Subcutaneous abdominal adipose tissue (tissue), 5 donors: ENCODE measurements at regions not wholly inside any gene's neighbourhood (a gene's known extent, or its start where the extent isn't known, plus 50 kb on each side); places are given as distances from the start of the nearest gene placed in this dataset.

Source experiments
- H3K27ac ChIP-seq: one replicate; pipeline ENCODE4 v1.7.0; 2013; ENCODE audit warnings: low read depth, mild to moderate bottlenecking, inconsistent platforms, low read length, moderate library complexity
- H3K27me3 ChIP-seq, 5 donors: one replicate each; pipeline ENCODE4 v1.7.0; 2013; ENCODE audit warnings: low read length in 5 of 5, inconsistent platforms in 1 of 5; ENCODE audit not compliant: control insufficient read depth in 5 of 5, insufficient read depth in 4 of 5
- H3K36me3 ChIP-seq, 5 donors: one replicate each; pipeline ENCODE4 v1.7.0; 2013; ENCODE audit warnings: low read length in 5 of 5; ENCODE audit not compliant: control insufficient read depth in 5 of 5, insufficient read depth in 5 of 5
- H3K4me1 ChIP-seq, 5 donors: one replicate each; pipeline ENCODE4 v1.7.0; 2013; ENCODE audit warnings: low read length in 5 of 5, mild to moderate bottlenecking in 3 of 5, moderate library complexity in 1 of 5; ENCODE audit not compliant: control insufficient read depth in 5 of 5, insufficient read depth in 5 of 5
- H3K4me3 ChIP-seq, 5 donors: one replicate each; pipeline ENCODE4 v1.7.0; 2013; ENCODE audit warnings: low read length in 5 of 5, low read depth in 1 of 5
- H3K9ac ChIP-seq, 5 donors: one replicate each; pipeline ENCODE4 v1.7.0; 2013; ENCODE audit warnings: low read length in 5 of 5, mild to moderate bottlenecking in 4 of 5, moderate library complexity in 3 of 5
- H3K9me3 ChIP-seq, 5 donors: one replicate each; pipeline ENCODE4 v1.7.0; 2013; ENCODE audit warnings: low read length in 5 of 5; ENCODE audit not compliant: control insufficient read depth in 5 of 5
- donor health status: healthy.
- donor health status: healthy.
- donor health status: healthy.
- donor health status: healthy.
- donor health status: healthy.

- H3K4me1 ChIP-seq = no peaks in the 10 kb centered on the region
- H3K9me3 ChIP-seq = peaks cover 0 to 3% (median 0%) of the 10 kb centered on the region in 5 donors
- H3K27ac ChIP-seq = no peak overlapping the region
- H3K9ac ChIP-seq = no peak overlapping the region
- H3K4me3 ChIP-seq = no peak overlapping the region
- H3K27me3 ChIP-seq = no peaks in the 10 kb centered on the region
- no peaks in the 10 kb centered on the region for H3K36me3 ChIP-seq
These were observed 156.6 kb downstream of the YIPF5 start for GRCh38 chr5:144013816-144014215.

GRCh38 chr5:144015961-144016360, 154.5 kb downstream of the YIPF5 start:
- H3K36me3 ChIP-seq = no peaks in the 10 kb centered on the region
- no peak overlapping the region for H3K9ac ChIP-seq
- no peak overlapping the region for H3K4me3 ChIP-seq
- no peak overlapping the region for H3K27ac ChIP-seq
- no peaks in the 10 kb centered on the region for H3K4me1 ChIP-seq
- no peaks in the 10 kb centered on the region for H3K27me3 ChIP-seq
- no peaks in the 10 kb centered on the region for H3K9me3 ChIP-seq

- Histone ChIP-seq H3K36me3 (no peaks in the 10 kb centered on the region), H3K9me3 (no peaks in the 10 kb centered on the region), H3K4me3 (no peak overlapping the region), H3K27ac (no peak overlapping the region), H3K27me3 (no peaks in the 10 kb centered on the region), H3K9ac (no peak overlapping the region), H3K4me1 (no peaks in the 10 kb centered on the region)
These were observed 153.3 kb downstream of the YIPF5 start for GRCh38 chr5:144017119-144017518.

- Histone ChIP-seq H3K9ac (no peak overlapping the region), H3K27me3 (no peaks in the 10 kb centered on the region), H3K4me3 (no peak overlapping the region), H3K27ac (no peak overlapping the region), H3K36me3 (no peaks in the 10 kb centered on the region), H3K4me1 (no peaks in the 10 kb centered on the region), H3K9me3 (no peaks in the 10 kb centered on the region)
These were observed 152.8 kb downstream of the YIPF5 start for GRCh38 chr5:144017631-144018030.

GRCh38 chr5:144024090-144024489, 146.4 kb downstream of the YIPF5 start:
- Histone ChIP-seq H3K9ac (no peak overlapping the region), H3K4me1 (peaks cover 0 to 11% (median 7%) of the 10 kb centered on the region in 5 donors), H3K27me3 (no peaks in the 10 kb centered on the region), H3K4me3 (no peak overlapping the region), H3K9me3 (no peaks in the 10 kb centered on the region), H3K36me3 (no peaks in the 10 kb centered on the region), H3K27ac (no peak overlapping the region)

GRCh38 chr5:144024545-144024944, 145.9 kb downstream of the YIPF5 start:
- peaks cover 0 to 11% (median 7%) of the 10 kb centered on the region in 5 donors for H3K4me1 ChIP-seq
- H3K4me3 ChIP-seq = no peak overlapping the region
- no peak overlapping the region for H3K9ac ChIP-seq
- H3K27ac ChIP-seq = no peak overlapping the region
- H3K36me3 ChIP-seq = no peaks in the 10 kb centered on the region
- no peaks in the 10 kb centered on the region for H3K27me3 ChIP-seq
- H3K9me3 ChIP-seq = no peaks in the 10 kb centered on the region

GRCh38 chr5:144026286-144026685, 144.2 kb downstream of the YIPF5 start:
- H3K9ac ChIP-seq = no peak overlapping the region
- peaks cover 0 to 11% (median 7%) of the 10 kb centered on the region in 5 donors for H3K4me1 ChIP-seq
- H3K27ac ChIP-seq = no peak overlapping the region
- H3K36me3 ChIP-seq = no peaks in the 10 kb centered on the region
- H3K4me3 ChIP-seq = no peak overlapping the region
- H3K9me3 ChIP-seq = no peaks in the 10 kb centered on the region
- no peaks in the 10 kb centered on the region for H3K27me3 ChIP-seq

GRCh38 chr5:144028058-144028457, 142.4 kb downstream of the YIPF5 start:
- no peaks in the 10 kb centered on the region for H3K36me3 ChIP-seq
- no peak overlapping the region for H3K9ac ChIP-seq
- no peak overlapping the region for H3K27ac ChIP-seq
- no peaks in the 10 kb centered on the region for H3K27me3 ChIP-seq
- H3K9me3 ChIP-seq = no peaks in the 10 kb centered on the region
- H3K4me3 ChIP-seq = no peak overlapping the region
- H3K4me1 ChIP-seq = peaks cover 0 to 15% (median 7%) of the 10 kb centered on the region in 5 donors

- H3K4me1 ChIP-seq = peaks cover 0 to 15% (median 7%) of the 10 kb centered on the region in 5 donors
- H3K9me3 ChIP-seq = no peaks in the 10 kb centered on the region
- no peak overlapping the region for H3K27ac ChIP-seq
- H3K27me3 ChIP-seq = no peaks in the 10 kb centered on the region
- no peak overlapping the region for H3K9ac ChIP-seq
- H3K4me3 ChIP-seq = no peak overlapping the region
- H3K36me3 ChIP-seq = no peaks in the 10 kb centered on the region
These were observed 141.8 kb downstream of the YIPF5 start for GRCh38 chr5:144028636-144029035.

GRCh38 chr5:144030904-144031303, 139.6 kb downstream of the YIPF5 start:
- no peak overlapping the region for H3K9ac ChIP-seq
- peaks cover 0 to 15% (median 7%) of the 10 kb centered on the region in 5 donors for H3K4me1 ChIP-seq
- no peaks in the 10 kb centered on the region for H3K9me3 ChIP-seq
- no peak overlapping the region for H3K27ac ChIP-seq
- no peaks in the 10 kb centered on the region for H3K36me3 ChIP-seq
- peaks cover 0 to under 1% (median 0%) of the 10 kb centered on the region in 5 donors for H3K27me3 ChIP-seq
- no peak overlapping the region for H3K4me3 ChIP-seq

GRCh38 chr5:144032375-144032774, 138.1 kb downstream of the YIPF5 start:
- peaks cover 0 to 3% (median 0%) of the 10 kb centered on the region in 5 donors for H3K27me3 ChIP-seq
- no peak overlapping the region for H3K27ac ChIP-seq
- no peak overlapping the region for H3K9ac ChIP-seq
- H3K4me1 ChIP-seq = peaks cover 0 to 15% (median 7%) of the 10 kb centered on the region in 5 donors
- H3K4me3 ChIP-seq = no peak overlapping the region
- H3K36me3 ChIP-seq = no peaks in the 10 kb centered on the region
- H3K9me3 ChIP-seq = no peaks in the 10 kb centered on the region
